ENCODE measurements at regions not wholly inside any gene's neighbourhood (a gene's known extent, or its start where the extent isn't known, plus 50 kb on each side); places are given as distances from the start of the nearest gene placed in this dataset.

DNA sequence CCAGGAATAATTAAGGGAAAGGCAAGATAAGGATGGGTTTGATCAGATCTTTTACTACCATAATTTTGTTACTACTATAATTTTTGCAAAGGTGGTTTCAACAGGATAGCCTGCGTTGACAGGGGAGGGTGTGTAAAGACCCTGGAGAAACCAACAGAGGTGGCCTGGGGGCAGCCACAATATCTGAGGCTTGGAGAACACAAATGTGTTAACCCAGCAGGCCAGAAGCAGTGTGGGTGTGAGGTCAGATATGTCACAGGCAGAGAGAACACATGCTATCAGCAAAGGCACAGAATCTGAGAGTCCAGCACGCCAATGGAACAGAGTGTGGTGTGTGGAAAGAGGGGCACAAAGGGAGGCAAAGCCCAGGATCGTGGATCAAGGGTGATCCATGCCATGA lies 399.4 kb upstream of the TRIB2 start:
- H3K9me3 Mint-ChIP-seq: no peaks in the 10 kb centered on the region
- H3K4me3 Mint-ChIP-seq: no peak overlapping the region
- Histone ChIP-seq H3K9ac (ENCODE audit: extremely low read depth, low read length, poor library complexity, severe bottlenecking) (no peak overlapping the region), H3K36me3 (ENCODE audit: control insufficient read depth, insufficient read depth, low read length) (no peaks in the 10 kb centered on the region), H3K4me3 (ENCODE audit: low read length) (no peak overlapping the region), H3K4me1 (ENCODE audit: control insufficient read depth, insufficient read depth, low read length) (no peaks in the 10 kb centered on the region), H3K27me3 (ENCODE audit: control insufficient read depth, insufficient read depth, low read length, poor library complexity, severe bottlenecking) (no peaks in the 10 kb centered on the region), H3K9me3 (ENCODE audit: control insufficient read depth, low read length) (no peaks in the 10 kb centered on the region), H3K27ac (ENCODE audit: low read depth, low read length) (no peak overlapping the region)
- DNase-seq: no peak
- H3K36me3 Mint-ChIP-seq (ENCODE audit: low read depth): no peaks in the 10 kb centered on the region
- H3K27me3 Mint-ChIP-seq (ENCODE audit: insufficient read depth): no peaks in the 10 kb centered on the region
- H3K27ac Mint-ChIP-seq: no peak overlapping the region
- H3K4me1 Mint-ChIP-seq: peaks cover 11% of the 10 kb centered on the region
- WGBS, 2 experiments (ENCODE audit: insufficient coverage in 1 of 2, insufficient read length in 1 of 2): 45 to 62% methylated on average over 2 to 3 of the region's 3 CpGs
- no peak for TF ChIP-seq CTCF (conservative IDR thresholded peaks at IDR 0.05)

- no peaks in the 10 kb centered on the region for H3K9me3 ChIP-seq (ENCODE audit: control insufficient read depth, low read length)
- no peaks in the 10 kb centered on the region for H3K4me1 ChIP-seq (ENCODE audit: control insufficient read depth, insufficient read depth, low read length)
- Mint-ChIP-seq H3K27ac (no peak overlapping the region), H3K36me3 (ENCODE audit: low read depth) (no peaks in the 10 kb centered on the region), H3K9me3 (no peaks in the 10 kb centered on the region), H3K4me1 (peaks cover 11% of the 10 kb centered on the region), H3K27me3 (ENCODE audit: insufficient read depth) (no peaks in the 10 kb centered on the region), H3K4me3 (no peak overlapping the region)
- H3K27ac ChIP-seq (ENCODE audit: low read depth, low read length): no peak overlapping the region
- TF ChIP-seq CTCF (conservative IDR thresholded peaks at IDR 0.05): no peak
- H3K27me3 ChIP-seq (ENCODE audit: control insufficient read depth, insufficient read depth, low read length, poor library complexity, severe bottlenecking): no peaks in the 10 kb centered on the region
- no peak overlapping the region for H3K4me3 ChIP-seq (ENCODE audit: low read length)
- no peak overlapping the region for H3K9ac ChIP-seq (ENCODE audit: extremely low read depth, low read length, poor library complexity, severe bottlenecking)
- H3K36me3 ChIP-seq (ENCODE audit: control insufficient read depth, insufficient read depth, low read length): no peaks in the 10 kb centered on the region
- 90 to 94% methylated on average over 4 to 6 of the region's 6 CpGs for WGBS, 2 experiments (ENCODE audit: insufficient coverage in 1 of 2, insufficient read length in 1 of 2)
- no peak for DNase-seq
These were observed 398.8 kb upstream of the TRIB2 start for GRCh38 chr2:12317814-12318426.

DNA sequence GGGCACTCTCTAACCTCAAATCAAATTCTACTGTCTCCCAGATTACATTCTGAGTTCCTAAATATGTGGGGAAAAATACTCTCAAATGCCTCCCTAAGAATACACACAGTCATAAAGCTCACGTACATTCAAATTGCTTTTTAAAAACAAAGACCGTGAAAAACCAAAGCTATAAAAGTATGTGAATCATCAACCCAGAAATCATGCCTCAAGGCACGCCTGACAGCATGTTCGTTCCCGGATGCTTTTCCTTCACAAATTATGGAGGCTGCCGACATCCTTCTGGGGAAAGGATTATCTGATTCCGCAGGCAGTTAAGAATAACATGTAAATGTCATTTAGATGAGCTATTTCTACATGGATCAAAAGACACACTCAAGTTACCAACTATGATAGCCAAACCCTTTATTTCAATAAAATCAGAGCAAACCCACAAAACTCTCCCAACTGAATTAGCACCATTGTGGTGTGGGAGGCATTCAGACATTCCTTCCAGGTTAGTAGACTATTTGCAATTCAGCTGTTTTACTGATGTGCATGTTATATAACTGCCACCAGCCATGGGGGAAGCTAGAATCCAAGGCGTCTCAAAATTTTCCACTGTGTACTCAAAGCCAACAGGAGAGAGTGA lies 398.2 kb upstream of the TRIB2 start:
- H3K4me1 ChIP-seq (ENCODE audit: control insufficient read depth, insufficient read depth, low read length): no peaks in the 10 kb centered on the region

More for the DNA sequence above, 398.2 kb upstream of the TRIB2 start:
- Histone ChIP-seq H3K9ac (ENCODE audit: extremely low read depth, low read length, poor library complexity, severe bottlenecking) (no peak overlapping the region), H3K36me3 (ENCODE audit: control insufficient read depth, insufficient read depth, low read length) (no peaks in the 10 kb centered on the region), H3K9me3 (ENCODE audit: control insufficient read depth, low read length) (no peaks in the 10 kb centered on the region), H3K27ac (ENCODE audit: low read depth, low read length) (no peak overlapping the region), H3K27me3 (ENCODE audit: control insufficient read depth, insufficient read depth, low read length, poor library complexity, severe bottlenecking) (no peaks in the 10 kb centered on the region), H3K4me3 (ENCODE audit: low read length) (no peak overlapping the region)
- Mint-ChIP-seq H3K27me3 (ENCODE audit: insufficient read depth) (no peaks in the 10 kb centered on the region), H3K9me3 (no peaks in the 10 kb centered on the region), H3K27ac (no peak overlapping the region), H3K36me3 (ENCODE audit: low read depth) (no peaks in the 10 kb centered on the region), H3K4me3 (no peak overlapping the region), H3K4me1 (peaks cover 11% of the 10 kb centered on the region)
- TF ChIP-seq CTCF (conservative IDR thresholded peaks at IDR 0.05): no peak
- 93 to 96% methylated on average over 3 to 8 of the region's 8 CpGs for WGBS, 2 experiments (ENCODE audit: insufficient coverage in 1 of 2, insufficient read length in 1 of 2)
- DNase-seq: no peak

All from endodermal cell (in vitro differentiated cells).